ENCODE measurements at regions not wholly inside any gene's neighbourhood (a gene's known extent, or its start where the extent isn't known, plus 50 kb on each side); places are given as distances from the start of the nearest gene placed in this dataset.

- DNase-seq (ENCODE audit: low read depth in 1 of 2, low spot score in 1 of 2): no peak
- H3K4me3 ChIP-seq (replicated peaks; ENCODE audit: insufficient read depth, low read length): no peak overlapping the region
- no peak for TF ChIP-seq SPI1 (IDR thresholded peaks at IDR 0.05; ENCODE audit: borderline replicate concordance, low read depth)
- no peak for TF ChIP-seq CTCF (IDR thresholded peaks at IDR 0.05; ENCODE audit: insufficient read depth, low read length)
- no peaks in the 10 kb centered on the region for H3K27me3 ChIP-seq (ENCODE audit: insufficient read depth, poor library complexity, severe bottlenecking)
- H3K27ac ChIP-seq (replicated peaks): no peak overlapping the region
These were observed 284.5 kb upstream of the ADGRL4 start for GRCh38 chr1:79290927-79291474.

- DNase-seq (ENCODE audit: low read depth in 1 of 2, low spot score in 1 of 2): no peak
- Histone ChIP-seq H3K27me3 (ENCODE audit: insufficient read depth, poor library complexity, severe bottlenecking) (no peaks in the 10 kb centered on the region), H3K27ac (replicated peaks) (no peak overlapping the region), H3K4me3 (replicated peaks; ENCODE audit: insufficient read depth, low read length) (no peak overlapping the region)
- TF ChIP-seq POLR2AphosphoS5 (IDR thresholded peaks at IDR 0.05; ENCODE audit: low read depth) (no peak), SPI1 (IDR thresholded peaks at IDR 0.05; ENCODE audit: borderline replicate concordance, low read depth) (no peak), GABPA (IDR thresholded peaks at IDR 0.05; ENCODE audit: low read depth) (no peak), CTCF (IDR thresholded peaks at IDR 0.05; ENCODE audit: insufficient read depth, low read length) (no peak), REST (IDR thresholded peaks at IDR 0.05; ENCODE audit: insufficient replicate concordance, low read depth) (no peak)
These were observed 281.5 kb upstream of the ADGRL4 start for GRCh38 chr1:79287982-79288381.

- Histone ChIP-seq H3K4me3 (replicated peaks; ENCODE audit: insufficient read depth, low read length) (no peak overlapping the region), H3K27ac (replicated peaks) (no peak overlapping the region), H3K27me3 (ENCODE audit: insufficient read depth, poor library complexity, severe bottlenecking) (no peaks in the 10 kb centered on the region)
- TF ChIP-seq CTCF (IDR thresholded peaks at IDR 0.05; ENCODE audit: insufficient read depth, low read length): no peak
- no peak for DNase-seq (ENCODE audit: low read depth in 1 of 2, low spot score in 1 of 2)
These were observed 279.1 kb upstream of the ADGRL4 start for GRCh38 chr1:79285667-79286066.

- DNase-seq (ENCODE audit: low read depth in 1 of 2, low spot score in 1 of 2): no peak
- Histone ChIP-seq H3K27ac (replicated peaks) (no peak overlapping the region), H3K27me3 (ENCODE audit: insufficient read depth, poor library complexity, severe bottlenecking) (no peaks in the 10 kb centered on the region), H3K4me3 (replicated peaks; ENCODE audit: insufficient read depth, low read length) (no peak overlapping the region)
- no peak for TF ChIP-seq GABPA (IDR thresholded peaks at IDR 0.05; ENCODE audit: low read depth)
- no peak for TF ChIP-seq POLR2AphosphoS5 (IDR thresholded peaks at IDR 0.05; ENCODE audit: low read depth)
- TF ChIP-seq SPI1 (IDR thresholded peaks at IDR 0.05; ENCODE audit: borderline replicate concordance, low read depth): no peak
- no peak for TF ChIP-seq REST (IDR thresholded peaks at IDR 0.05; ENCODE audit: insufficient replicate concordance, low read depth)
- TF ChIP-seq CTCF (IDR thresholded peaks at IDR 0.05; ENCODE audit: insufficient read depth, low read length): no peak
These were observed 276.9 kb upstream of the ADGRL4 start for GRCh38 chr1:79283451-79283850.
